ENCODE measurements at regions not wholly inside any gene's neighbourhood (a gene's known extent, or its start where the extent isn't known, plus 50 kb on each side); places are given as distances from the start of the nearest gene placed in this dataset.

- no peak for TF ChIP-seq CTCF (optimal IDR thresholded peaks at IDR 0.05 in 1 of 3, IDR thresholded peaks at IDR 0.05 in 1 of 3, conservative IDR thresholded peaks at IDR 0.05 in 1 of 3; ENCODE audit: extremely low read depth in 1 of 3, insufficient read depth in 2 of 3, low read length in 3 of 3)
- TF ChIP-seq EZH2 (IDR thresholded peaks at IDR 0.05; ENCODE audit: low read length), result no peak
- H3K27ac ChIP-seq (ENCODE audit: control insufficient read depth, insufficient read depth, low read length), result no peak overlapping the region
- DNase-seq (ENCODE audit: low read depth, low spot score) (no peak), FAIRE-seq (no peak)
- no peak overlapping the region for H3K4me3 ChIP-seq (ENCODE audit: control insufficient read depth in 2 of 3, extremely low read depth in 1 of 3, insufficient read depth in 2 of 3, low read depth in 1 of 3, low read length in 3 of 3)
- H2AFZ ChIP-seq (ENCODE audit: control insufficient read depth, low read length), result no peak overlapping the region
- H3K27me3 ChIP-seq (ENCODE audit: control insufficient read depth, extremely low read depth, insufficient read depth, low read length), result no peaks in the 10 kb centered on the region
- H3K9me3 ChIP-seq (ENCODE audit: control insufficient read depth, low read depth, low read length), result no peaks in the 10 kb centered on the region
- dilution Hi-C loops (cut with MboI; ENCODE audit: extremely low pct_ligation_motif_present, low sequenced_read_pairs), result no loop called here
- H4K20me1 ChIP-seq (ENCODE audit: control insufficient read depth, extremely low read depth, insufficient read depth, low read length), result no peaks in the 10 kb centered on the region
- no peaks in the 10 kb centered on the region for H3K4me1 ChIP-seq (ENCODE audit: control insufficient read depth, extremely low read depth, insufficient read depth, low read length)
- H3K4me2 ChIP-seq (ENCODE audit: control insufficient read depth, extremely low read depth, insufficient read depth, low read depth, low read length), result no peak overlapping the region
- no peaks in the 10 kb centered on the region for H3K79me2 ChIP-seq (ENCODE audit: control insufficient read depth, insufficient read depth, low read length)
- H3K9ac ChIP-seq (ENCODE audit: control insufficient read depth, extremely low read depth, insufficient read depth, low read length), result no peak overlapping the region
- H3K36me3 ChIP-seq (ENCODE audit: control insufficient read depth in 2 of 2, extremely low read depth in 1 of 2, insufficient read depth in 2 of 2, low read length in 2 of 2), result no peaks in the 10 kb centered on the region
- H3K9me1 ChIP-seq (ENCODE audit: control insufficient read depth, extremely low read depth, insufficient read depth, low read length), result no peaks in the 10 kb centered on the region
Measured at GRCh38 chr3:107942244-107942643, 148.6 kb downstream of the CD47 start.

- H3K4me3 ChIP-seq (ENCODE audit: control insufficient read depth in 2 of 3, extremely low read depth in 1 of 3, insufficient read depth in 2 of 3, low read depth in 1 of 3, low read length in 3 of 3), result no peak overlapping the region
- no peak for TF ChIP-seq EZH2 (IDR thresholded peaks at IDR 0.05; ENCODE audit: low read length)
- no peak for TF ChIP-seq CTCF (optimal IDR thresholded peaks at IDR 0.05 in 1 of 3, IDR thresholded peaks at IDR 0.05 in 1 of 3, conservative IDR thresholded peaks at IDR 0.05 in 1 of 3; ENCODE audit: extremely low read depth in 1 of 3, insufficient read depth in 2 of 3, low read length in 3 of 3)
- H3K27me3 ChIP-seq (ENCODE audit: control insufficient read depth, extremely low read depth, insufficient read depth, low read length), result no peaks in the 10 kb centered on the region
- no peaks in the 10 kb centered on the region for H3K9me3 ChIP-seq (ENCODE audit: control insufficient read depth, low read depth, low read length)
- DNase-seq (ENCODE audit: low read depth, low spot score) (no peak), FAIRE-seq (no peak)
- H3K4me1 ChIP-seq (ENCODE audit: control insufficient read depth, extremely low read depth, insufficient read depth, low read length), result no peaks in the 10 kb centered on the region
- no peaks in the 10 kb centered on the region for H3K36me3 ChIP-seq (ENCODE audit: control insufficient read depth in 2 of 2, extremely low read depth in 1 of 2, insufficient read depth in 2 of 2, low read length in 2 of 2)
- H3K4me2 ChIP-seq (ENCODE audit: control insufficient read depth, extremely low read depth, insufficient read depth, low read depth, low read length), result no peak overlapping the region
- H4K20me1 ChIP-seq (ENCODE audit: control insufficient read depth, extremely low read depth, insufficient read depth, low read length), result no peaks in the 10 kb centered on the region
- H2AFZ ChIP-seq (ENCODE audit: control insufficient read depth, low read length), result no peak overlapping the region
- dilution Hi-C loops (cut with MboI; ENCODE audit: extremely low pct_ligation_motif_present, low sequenced_read_pairs), result no loop called here
- H3K79me2 ChIP-seq (ENCODE audit: control insufficient read depth, insufficient read depth, low read length), result no peaks in the 10 kb centered on the region
- H3K9me1 ChIP-seq (ENCODE audit: control insufficient read depth, extremely low read depth, insufficient read depth, low read length), result no peaks in the 10 kb centered on the region
- H3K27ac ChIP-seq (ENCODE audit: control insufficient read depth, insufficient read depth, low read length), result no peak overlapping the region
- H3K9ac ChIP-seq (ENCODE audit: control insufficient read depth, extremely low read depth, insufficient read depth, low read length), result no peak overlapping the region
Measured at GRCh38 chr3:107939691-107940442, 151.0 kb downstream of the CD47 start.

Measured in keratinocyte (primary cell).